NOMO-1 treated with DMSO at 0.1 percent for 48 hours (cell line): ENCODE measurements at regions not wholly inside any gene's neighbourhood (a gene's known extent, or its start where the extent isn't known, plus 50 kb on each side); places are given as distances from the start of the nearest gene placed in this dataset.
A peak's percentile ranks its signal among the peaks of the same experiment; 100 is the strongest.
"Not testable (repeated sequence)": the region's sequence is repeated elsewhere in the genome, so short reads cannot be mapped to it uniquely, and the experiment has no call there.

Experiments
- DNase-seq: peaks from one replicate; lab custom pipeline; 2025; ENCODE audit not compliant: unreplicated experiment; lab: John Stamatoyannopoulos, UW

DNA sequence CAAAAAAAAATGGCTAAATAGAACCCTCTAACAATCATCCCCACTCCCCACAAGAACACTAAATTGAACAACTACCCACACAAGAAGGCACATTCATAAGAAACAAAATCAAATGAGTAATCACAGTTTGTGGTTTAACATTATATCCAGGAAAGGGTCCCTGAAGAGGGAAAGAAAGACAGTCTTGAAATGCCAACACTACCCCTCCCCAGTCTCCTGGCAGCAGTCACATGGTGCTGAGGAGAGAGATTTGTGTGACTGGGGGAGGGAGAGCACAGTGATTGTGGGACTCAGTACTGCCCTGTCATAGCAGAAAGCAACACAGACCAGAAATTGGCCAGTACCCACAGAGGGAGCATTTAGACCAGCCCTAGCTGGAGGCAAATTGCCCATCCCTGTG lies 443.7 kb upstream of the BTBD3 start:
- no peak for DNase-seq

GRCh38 chr20:11483697-11484096 lies 434.0 kb upstream of the BTBD3 start:
- DNase-seq = no peak

DNA sequence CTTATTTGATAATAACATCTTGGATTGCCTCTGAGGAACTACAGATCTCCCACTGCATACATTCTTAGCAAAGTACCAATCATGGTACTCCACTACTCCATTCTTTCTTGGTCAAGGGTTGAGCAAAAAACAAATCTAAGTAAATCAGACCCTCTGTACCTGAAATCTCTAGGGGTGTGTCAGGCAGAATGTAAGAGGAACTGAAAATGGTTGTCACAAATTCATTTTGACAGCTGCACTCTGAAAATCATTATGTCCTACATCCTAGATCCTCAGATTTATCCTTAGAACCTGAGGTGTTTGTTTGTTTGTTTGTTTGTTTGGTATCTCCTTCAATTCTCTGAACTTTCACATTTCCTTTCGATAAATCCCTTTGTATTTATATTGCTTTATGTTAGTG lies 433.2 kb upstream of the BTBD3 start:
- no peak for DNase-seq

DNA sequence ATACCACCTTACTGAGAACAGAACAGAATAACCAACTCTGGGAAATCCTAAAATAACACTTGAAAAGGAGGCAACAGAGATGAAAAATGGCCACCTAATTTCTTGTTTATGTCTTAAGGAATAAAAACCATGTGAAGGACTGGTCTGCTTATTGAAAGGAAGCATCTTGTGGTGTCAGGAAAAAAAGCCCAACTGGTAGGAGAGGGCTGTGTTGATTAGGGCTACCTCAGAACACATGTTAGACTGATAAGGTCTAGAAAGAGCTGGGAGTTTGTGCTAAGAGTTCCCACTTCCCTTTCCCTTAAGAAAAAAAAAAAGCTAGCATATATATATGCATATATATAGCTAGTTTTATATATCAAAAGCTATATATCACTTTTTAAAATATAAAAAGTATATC lies 425.3 kb upstream of the BTBD3 start:
- no peak for DNase-seq

- DNase-seq = no peak
Measured at GRCh38 chr20:11492846-11493245, 424.8 kb upstream of the BTBD3 start.

DNA sequence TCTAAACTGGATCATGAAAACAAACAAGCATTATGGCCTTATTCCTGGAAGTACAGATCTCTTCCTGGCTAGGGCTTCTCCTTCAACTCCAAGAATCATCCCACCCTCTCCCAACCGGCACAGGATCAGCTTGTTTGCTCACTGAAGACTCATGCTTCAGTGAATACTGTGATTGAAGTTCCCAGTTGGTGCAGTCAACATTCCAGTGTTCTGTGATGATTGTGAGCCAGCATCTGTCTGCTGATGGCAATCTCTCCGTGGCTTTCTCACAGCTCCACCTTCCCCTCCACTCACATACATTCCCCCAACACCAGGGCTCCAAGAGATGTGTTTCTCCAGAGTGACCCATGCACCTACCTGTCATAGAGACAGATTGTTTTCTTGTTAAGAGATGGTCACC lies 421.3 kb upstream of the BTBD3 start:
- no peak for DNase-seq

GRCh38 chr20:11497545-11497944 lies 420.1 kb upstream of the BTBD3 start:
- no peak for DNase-seq

DNA sequence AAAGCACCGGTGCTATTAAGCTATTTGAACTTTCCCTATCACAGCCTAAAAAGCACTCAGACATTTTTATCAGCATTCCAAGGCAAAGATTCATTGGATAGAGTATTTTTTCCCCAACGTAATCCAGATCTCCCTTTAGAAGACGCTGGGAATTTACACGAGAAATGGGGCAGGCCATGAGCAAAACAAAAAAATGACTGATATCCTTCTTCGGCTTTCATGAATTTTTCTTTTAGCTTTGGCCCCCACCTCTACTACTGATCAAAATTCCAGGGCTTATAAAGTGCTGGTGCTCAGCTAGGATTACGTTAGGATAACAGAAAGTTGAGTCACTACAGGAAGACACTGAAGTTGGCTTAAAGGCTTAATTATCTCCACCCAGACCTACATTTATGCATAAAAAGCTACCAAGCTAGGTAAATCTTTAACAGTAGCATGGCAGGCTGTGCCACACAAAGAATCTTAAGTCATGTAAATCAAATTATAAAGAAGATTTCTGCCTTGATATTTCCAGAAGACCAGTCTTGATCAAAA lies 418.5 kb upstream of the BTBD3 start:
- DNase-seq = no peak

DNA sequence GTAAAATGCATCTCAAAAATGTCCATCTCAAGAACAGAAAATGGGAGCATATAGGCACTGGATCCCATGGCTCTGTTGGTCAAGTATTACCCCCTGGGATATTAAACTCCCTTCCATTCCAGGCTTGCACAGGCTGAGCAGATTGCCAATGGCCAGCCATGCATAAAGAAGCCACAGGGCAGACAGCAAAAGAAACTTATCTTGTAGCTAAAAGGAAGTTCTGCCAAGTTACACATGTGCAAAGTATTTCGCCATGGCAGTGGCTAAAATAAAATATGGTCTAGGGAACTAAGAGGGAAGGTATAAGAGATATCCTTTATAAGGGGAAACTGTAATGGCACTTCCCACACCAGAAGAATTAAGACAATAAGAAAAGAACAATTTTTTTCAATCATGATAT lies 415.6 kb upstream of the BTBD3 start:
- peak; percentile 80 for DNase-seq

- DNase-seq = no peak
Measured at GRCh38 chr20:11502671-11503070, 415.0 kb upstream of the BTBD3 start.

- no peak for DNase-seq
Measured at GRCh38 chr20:11509776-11510175, 407.9 kb upstream of the BTBD3 start.

GRCh38 chr20:11511821-11512220 lies 405.9 kb upstream of the BTBD3 start:
- DNase-seq = no peak

DNA sequence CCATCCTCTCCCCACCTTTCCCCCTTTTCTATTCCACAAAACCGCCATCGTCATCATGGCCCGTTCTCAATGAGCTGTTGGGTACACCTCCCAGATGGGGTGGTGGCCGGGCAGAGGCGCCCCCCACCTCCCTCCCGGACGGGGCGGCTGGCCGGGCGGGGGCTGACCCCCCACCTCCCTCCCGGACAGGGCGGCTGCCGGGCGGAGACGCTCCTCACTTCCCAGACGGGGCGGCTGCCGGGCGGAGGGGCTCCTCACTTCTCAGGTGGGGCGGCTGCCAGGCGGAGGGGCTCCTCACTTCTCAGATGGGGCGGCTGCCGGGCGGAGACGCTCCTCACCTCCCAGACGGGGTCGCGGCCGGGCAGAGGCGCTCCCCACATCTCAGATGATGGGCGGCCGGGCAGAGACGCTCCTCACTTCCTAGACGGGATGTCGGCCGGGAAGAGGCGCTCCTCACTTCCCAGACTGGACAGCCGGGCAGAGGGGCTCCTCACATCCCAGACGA lies 404.4 kb upstream of the BTBD3 start:
- not testable (repeated sequence) for DNase-seq

DNA sequence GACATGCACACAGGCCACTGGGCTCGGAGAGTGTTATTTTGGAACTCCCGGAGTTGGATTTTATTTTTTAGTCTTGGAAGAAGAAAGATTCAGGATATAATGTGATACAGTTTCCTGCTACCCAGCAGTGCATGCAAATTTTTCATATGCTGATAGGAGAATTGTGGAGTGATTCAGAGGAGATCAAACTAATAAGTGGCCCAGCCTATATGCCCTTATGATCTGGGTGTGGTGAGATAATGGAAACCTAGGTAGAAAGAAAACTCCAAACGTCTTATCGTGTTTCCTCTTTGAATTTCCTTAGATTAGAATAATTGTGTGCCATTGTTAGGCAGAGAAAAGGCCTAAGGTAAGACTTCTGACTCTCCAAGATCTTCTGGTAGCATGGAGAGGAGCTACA lies 401.2 kb upstream of the BTBD3 start:
- DNase-seq = no peak

- DNase-seq = no peak
Measured at GRCh38 chr20:11520596-11520995, 397.1 kb upstream of the BTBD3 start.

DNA sequence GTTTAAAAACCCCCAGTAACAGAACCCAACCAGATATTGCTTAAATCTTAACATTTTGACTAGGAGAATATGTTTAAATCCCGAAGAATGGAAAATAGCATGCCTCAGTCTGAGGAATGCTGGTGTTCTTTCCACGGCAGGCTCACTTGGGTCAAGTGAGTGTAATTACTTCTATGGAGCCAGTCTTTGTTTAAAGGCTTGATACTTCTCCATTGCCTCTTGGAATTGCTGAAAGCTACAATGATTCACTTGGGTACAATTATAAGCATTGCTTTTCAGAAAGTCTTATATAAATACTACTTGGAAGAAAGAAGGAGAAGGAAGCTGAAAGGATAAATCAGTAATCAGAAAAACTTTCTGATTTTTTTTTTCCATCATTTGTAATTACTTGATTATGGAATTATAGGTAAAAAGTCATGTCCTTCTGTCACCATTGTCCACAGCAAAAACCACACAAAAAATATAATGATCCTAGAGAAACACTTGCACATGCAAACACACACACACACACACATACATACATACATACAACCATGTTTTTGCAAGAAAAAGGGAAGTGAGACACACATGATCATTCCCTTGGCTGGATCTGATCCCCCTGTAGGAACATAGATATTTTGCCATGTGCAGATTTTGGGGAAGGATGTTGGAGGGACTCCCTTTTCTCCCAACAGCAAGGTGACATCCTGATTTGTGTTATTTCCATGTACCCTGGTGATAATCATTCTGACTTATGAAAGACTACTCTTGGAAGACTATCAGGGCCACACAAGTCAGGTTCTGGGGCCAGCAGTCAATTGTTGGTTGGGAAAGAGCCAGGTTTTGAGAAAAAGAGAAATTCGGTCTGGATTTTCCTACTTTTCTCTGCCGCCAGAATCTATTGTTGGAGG lies 396.0 kb upstream of the BTBD3 start:
- no peak for DNase-seq

DNA sequence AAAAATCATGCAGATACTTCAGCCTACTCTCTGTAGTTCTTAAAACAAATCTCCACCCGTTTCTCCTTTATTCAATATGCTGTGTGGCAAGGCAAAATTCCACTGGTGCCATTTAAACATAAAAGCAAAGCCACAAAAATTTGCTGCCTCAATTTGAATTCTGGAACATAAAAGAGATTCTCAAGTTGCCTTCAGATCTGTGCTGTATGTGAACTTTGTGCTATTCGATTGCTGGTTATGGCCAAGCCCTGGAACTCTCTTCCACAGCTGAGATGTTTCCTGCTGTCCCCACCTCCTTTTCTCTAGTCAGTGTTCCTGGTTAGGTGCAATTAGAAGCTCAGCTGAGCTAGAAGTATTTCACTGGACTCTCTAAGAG lies 395.3 kb upstream of the BTBD3 start:
- DNase-seq = no peak

DNA sequence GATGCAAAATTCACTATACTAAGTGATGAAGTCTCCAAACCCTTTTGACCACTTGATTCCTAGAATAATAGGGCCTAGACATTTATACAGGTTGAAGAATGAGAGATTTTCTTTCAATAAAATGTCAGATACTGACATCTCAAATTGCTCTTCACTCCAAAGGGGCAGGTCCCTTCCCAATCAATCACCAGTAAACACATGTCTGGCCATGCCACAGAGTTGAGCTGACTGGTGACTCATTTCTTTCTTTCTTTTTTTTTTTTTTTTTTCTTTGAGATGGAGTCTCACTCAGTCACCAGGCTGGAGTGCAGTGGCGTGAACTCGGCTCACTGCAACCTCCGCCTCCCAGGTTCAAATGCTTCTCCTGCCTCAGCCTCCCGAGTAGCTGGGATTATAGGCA lies 388.6 kb upstream of the BTBD3 start:
- no peak for DNase-seq

DNA sequence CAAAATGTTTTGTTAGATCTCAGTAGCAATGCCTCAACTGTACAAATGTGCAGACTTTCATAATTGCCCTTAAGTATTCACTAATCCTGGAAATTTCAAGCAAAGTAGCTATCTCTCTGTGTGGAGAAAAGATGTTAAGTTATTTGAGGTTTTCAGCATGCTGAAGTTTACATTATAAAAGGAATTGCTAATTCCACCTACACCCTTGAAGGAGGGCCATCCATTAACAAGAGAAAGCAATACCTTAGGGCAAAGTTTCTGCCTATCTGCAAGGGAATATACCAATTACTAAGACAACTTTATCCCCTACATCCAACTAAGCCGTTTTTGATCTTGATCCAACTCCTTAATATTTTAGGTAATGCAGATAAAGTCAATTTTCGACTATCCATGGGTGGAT lies 380.7 kb upstream of the BTBD3 start:
- DNase-seq = no peak

GRCh38 chr20:11539450-11539849 lies 378.2 kb upstream of the BTBD3 start:
- DNase-seq = no peak

DNA sequence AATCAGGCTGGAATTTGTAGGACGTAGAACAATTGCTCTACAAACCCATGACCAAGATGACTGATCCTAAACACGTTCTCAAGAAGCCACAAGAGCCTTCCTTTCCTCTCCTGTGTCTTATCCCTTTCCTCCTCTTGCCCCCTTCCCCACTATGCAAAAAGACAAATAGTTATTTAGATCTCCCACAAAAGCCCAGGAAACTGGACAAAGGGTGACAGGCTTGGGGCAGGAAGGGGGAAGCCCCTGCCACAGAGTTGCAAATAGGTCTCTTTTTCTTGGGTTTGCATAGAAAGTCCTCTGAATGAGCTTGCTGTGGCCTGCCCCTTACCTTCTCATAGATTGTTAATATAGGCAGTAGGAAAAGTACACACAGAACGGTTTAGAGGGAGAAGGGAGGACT lies 377.1 kb upstream of the BTBD3 start:
- DNase-seq = no peak

DNA sequence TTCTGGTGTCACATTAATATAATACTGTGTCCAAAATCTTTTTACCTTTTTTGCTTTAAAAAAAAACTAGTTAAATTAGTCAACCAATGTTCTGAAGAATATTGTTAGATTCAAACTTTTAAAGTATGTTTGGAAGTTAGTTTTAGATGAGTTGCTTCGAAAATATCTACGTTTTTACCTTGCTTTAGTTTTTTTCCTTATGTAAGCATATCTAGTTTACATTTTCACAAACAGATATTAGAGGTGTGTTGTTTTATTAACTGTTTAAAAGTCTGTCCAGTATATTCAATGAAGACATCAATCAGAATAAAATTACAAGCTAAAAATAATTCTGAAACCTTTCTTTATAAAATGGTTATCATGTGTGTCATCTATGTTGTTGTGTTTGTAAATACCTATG lies 375.0 kb upstream of the BTBD3 start:
- DNase-seq = no peak
